Stomach (tissue), 4 donors: ENCODE measurements at regions not wholly inside any gene's neighbourhood (a gene's known extent, or its start where the extent isn't known, plus 50 kb on each side); places are given as distances from the start of the nearest gene placed in this dataset.

ENCODE experiments used
- EP300 ChIP-seq: sonication (generic); formaldehyde crosslinking; IDR thresholded peaks from one replicate; pipeline ENCODE4 v1.6.1; 2017; ENCODE audit warnings: antibody characterized with exemption
- POLR2A ChIP-seq, 4 donors: fragments of 450-650 bp; IDR thresholded peaks; one replicate each; pipeline ENCODE4 v1.6.1; 2016; ENCODE audit warnings: antibody characterized with exemption in 4 of 4, control low read depth in 2 of 4, mild to moderate bottlenecking in 1 of 4, moderate library complexity in 1 of 4
- POLR2AphosphoS5 ChIP-seq, 3 donors: sonication (generic); formaldehyde crosslinking; IDR thresholded peaks; one replicate each; pipeline ENCODE4 v1.6.1; 2016; ENCODE audit warnings: antibody characterized with exemption in 3 of 3
- TF ChIP-seq, protein P1 (sequence below), 7 experiments: fragments of 450-650 bp in 4 of 7; fragments of 200-600 bp in 3 of 7; sonication (generic) in 3 of 7; IDR thresholded peaks; one replicate each; pipeline ENCODE4 v1.5.1; 2016 to 2019; ENCODE audit warnings: antibody characterized with exemption in 7 of 7, control low read depth in 2 of 7, mild to moderate bottlenecking in 1 of 7

GRCh38 chr4:20386906-20387305 is 135.2 kb downstream of the SLIT2 start:
- TF ChIP-seq, protein P1, sequence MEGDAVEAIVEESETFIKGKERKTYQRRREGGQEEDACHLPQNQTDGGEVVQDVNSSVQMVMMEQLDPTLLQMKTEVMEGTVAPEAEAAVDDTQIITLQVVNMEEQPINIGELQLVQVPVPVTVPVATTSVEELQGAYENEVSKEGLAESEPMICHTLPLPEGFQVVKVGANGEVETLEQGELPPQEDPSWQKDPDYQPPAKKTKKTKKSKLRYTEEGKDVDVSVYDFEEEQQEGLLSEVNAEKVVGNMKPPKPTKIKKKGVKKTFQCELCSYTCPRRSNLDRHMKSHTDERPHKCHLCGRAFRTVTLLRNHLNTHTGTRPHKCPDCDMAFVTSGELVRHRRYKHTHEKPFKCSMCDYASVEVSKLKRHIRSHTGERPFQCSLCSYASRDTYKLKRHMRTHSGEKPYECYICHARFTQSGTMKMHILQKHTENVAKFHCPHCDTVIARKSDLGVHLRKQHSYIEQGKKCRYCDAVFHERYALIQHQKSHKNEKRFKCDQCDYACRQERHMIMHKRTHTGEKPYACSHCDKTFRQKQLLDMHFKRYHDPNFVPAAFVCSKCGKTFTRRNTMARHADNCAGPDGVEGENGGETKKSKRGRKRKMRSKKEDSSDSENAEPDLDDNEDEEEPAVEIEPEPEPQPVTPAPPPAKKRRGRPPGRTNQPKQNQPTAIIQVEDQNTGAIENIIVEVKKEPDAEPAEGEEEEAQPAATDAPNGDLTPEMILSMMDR (IDR thresholded peaks at IDR 0.05) = no peak
- TF ChIP-seq POLR2A (IDR thresholded peaks at IDR 0.05) (no peak), POLR2AphosphoS5 (IDR thresholded peaks at IDR 0.05) (no peak), EP300 (no peak)
